NK-92 treated with Interleukin-12 subunit alpha and Interleukin-12 subunit beta, amount 100 ng/mL, for 24 hours (cell line): ENCODE measurements at regions not wholly inside any gene's neighbourhood (a gene's known extent, or its start where the extent isn't known, plus 50 kb on each side); places are given as distances from the start of the nearest gene placed in this dataset.

ENCODE experiments used
- DNase-seq: peaks from one replicate; lab custom pipeline; 2025; lab: John Stamatoyannopoulos, UW

DNA sequence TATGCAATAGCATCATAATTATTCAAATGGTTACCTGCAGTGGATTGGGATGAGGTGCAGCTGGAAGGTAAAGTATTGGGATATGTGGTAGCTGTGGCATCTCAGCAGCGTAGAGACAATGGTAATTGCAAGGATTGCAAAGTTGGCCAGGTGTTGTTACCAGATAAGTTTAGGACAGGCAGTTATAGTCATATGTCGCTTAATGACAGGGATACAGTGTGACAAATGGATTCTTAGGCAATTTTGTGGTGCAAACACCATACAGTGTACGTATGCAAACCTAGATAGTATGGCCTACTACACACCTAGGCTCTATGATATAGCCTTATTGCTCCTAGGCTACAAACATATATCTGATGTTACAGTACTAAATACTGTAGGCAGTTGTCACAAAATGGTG, 163.5 kb upstream of the LYZL2 start:
- no peak for DNase-seq

DNA sequence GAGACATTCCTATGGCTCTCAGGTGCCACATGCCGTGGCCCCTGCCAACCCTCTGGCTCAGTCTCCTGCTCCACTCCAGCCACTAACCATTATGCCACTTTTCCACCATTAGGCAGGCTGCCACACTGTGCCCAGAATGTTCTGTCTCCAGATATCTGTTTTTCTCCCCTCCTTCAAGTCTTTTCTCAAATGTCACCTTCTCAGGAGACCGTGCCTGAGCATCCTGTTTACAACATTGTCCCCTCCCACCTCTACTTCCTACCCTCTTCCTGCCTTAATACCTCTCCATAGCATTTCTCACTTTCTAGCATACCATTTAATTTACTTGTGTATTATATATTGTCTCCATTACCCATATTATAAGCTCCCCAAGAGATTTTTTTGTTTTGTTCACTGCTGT, 162.5 kb upstream of the LYZL2 start:
- DNase-seq = no peak

DNA sequence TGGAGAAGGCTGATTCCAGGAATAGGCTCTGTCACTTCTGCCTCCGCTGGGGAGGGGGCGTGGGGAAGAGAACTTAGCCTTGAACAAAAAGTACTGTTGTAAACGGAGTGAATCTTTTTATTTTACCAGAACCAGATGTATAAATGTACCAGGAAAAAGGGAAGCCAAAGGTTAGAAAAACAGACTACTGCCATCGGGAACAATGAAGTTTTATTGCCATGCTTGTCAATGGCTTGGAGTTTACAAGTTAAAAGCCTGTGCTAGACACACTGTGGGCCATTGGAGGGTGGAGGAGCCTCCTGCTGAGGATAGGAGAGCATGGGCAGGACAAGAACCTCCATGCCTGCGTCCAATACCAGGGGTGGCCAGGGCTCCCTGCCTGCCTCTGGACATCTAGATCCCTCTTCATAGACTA, 161.7 kb upstream of the LYZL2 start:
- no peak for DNase-seq

DNA sequence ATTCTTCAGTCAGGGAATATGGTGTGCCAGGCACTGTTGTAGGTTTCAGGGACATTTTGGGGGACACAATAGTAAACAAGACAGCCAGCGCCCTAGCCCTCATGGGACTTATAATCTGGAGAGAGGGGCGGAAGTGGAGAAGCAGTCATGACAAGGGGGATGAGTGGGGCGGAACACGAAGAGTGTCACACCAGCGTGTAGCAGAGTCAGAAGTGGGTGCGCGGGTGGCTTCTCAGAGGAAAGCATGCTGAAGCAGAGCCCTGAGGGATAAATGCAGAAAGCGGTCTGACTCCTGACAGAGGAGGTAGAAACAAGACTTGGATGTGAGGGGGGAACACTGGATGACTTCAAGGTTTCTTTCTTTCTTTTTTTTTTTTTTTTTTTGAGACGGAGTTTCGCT, 160.3 kb upstream of the LYZL2 start:
- no peak for DNase-seq

DNA sequence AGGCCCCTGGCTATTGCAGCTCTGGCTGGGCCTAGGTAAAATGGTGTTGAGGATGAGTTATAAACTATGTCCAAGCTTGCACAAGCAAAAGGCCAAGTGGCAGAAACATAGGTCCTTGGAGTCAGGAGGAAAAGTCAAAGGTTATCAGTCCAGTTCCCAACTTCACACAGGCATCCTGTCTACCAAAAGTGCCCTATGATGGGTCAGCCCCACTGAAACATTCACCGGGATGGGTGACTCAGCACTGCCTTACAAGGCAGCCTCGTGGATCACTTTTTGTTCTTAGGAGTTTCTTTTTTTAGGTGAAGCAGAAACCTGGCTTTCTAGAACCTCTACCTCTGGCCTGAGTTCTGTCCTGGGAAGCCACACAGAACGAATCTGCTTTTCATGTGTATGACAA, 158.8 kb upstream of the LYZL2 start:
- no peak for DNase-seq

DNA sequence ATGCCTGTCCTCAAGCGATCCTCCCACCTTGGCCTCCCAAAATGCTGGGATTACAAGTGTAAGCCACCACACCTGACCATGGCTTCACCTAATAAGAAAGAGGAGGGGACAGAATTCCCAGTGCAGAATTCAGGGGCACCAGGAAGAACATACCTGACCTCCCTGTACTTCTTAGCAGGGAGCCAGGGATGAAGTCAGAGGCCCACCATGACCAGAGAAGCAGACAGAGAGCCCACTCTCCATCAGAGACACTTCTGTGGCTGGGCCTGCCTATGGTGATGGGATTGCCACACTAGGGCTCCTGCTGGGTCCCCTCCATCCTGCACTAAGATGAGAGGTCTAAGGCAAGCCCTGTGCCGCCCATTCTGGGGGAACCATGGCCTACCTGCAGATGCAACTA, 157.4 kb upstream of the LYZL2 start:
- no peak for DNase-seq

DNA sequence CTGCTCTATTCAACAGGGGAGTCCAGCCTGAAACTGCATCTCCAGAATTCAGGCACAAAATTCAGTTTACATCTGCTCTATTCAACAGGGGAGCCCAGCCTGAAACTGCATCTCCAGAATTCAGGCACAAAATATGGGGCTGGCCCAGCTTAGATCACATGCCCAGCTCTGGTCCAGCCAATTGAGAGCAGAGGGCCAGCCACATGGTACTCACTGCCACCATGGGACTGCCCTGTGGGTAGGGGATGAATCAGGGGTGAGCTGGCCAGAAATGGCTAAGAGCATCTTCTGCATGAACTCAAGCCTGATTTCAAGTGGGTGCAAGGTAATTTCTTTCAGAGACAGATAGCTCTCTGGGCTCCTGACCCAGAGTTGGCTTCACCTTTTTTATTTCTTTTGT, 156.6 kb upstream of the LYZL2 start:
- DNase-seq = no peak

DNA sequence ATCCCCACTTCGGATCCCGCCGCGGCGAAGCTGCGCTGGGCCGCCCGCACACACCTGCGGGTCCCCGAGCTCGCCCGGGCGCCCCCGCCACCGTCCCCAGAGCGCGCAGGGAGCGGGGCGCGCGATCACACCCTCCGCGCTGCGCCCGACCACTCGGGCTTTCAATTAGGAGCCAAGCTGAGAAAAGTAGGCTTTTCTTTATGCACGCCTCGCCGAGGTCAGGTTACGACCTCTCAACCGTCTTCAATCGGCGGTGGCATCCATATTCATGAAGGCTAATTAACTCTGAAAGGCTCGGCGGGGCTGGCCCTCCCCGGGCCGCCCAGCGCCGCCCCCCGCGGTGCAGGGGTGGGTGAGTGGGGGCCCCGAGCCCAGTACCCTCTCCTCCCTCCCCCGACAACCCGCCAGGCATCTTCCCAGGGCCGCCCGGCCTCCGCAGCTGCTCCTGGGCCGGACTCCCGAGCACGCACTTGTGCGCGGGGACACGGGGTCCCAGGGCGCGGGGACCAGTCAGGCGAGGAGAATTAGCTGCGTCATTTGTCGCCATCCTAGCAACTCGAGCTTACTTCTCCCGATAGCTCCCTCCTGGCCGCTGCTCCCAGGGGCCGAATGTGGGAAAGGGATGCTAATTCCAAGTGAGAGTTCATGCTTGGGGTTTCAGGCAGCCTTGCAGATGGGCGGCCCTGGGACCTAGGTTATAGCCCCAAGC, 155.5 kb upstream of the LYZL2 start:
- no peak for DNase-seq

DNA sequence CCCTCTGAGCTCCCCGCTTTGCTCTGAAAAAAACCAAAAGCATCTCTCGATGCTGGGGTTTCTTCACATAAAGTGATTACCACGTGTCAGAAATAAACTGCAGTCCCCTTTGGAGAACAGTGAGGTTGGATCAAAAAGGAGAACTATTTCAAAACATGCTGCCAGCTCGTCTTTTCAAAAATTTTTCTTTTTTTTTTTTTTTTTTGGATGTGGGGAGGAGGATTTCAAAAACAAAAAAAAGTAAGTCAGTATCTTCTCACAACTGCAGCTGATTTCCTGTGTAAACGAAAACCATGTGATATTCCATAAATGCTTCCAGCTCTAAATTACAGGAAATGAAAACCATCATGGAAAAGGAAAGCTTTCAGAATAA, 155.0 kb upstream of the LYZL2 start:
- DNase-seq = no peak

DNA sequence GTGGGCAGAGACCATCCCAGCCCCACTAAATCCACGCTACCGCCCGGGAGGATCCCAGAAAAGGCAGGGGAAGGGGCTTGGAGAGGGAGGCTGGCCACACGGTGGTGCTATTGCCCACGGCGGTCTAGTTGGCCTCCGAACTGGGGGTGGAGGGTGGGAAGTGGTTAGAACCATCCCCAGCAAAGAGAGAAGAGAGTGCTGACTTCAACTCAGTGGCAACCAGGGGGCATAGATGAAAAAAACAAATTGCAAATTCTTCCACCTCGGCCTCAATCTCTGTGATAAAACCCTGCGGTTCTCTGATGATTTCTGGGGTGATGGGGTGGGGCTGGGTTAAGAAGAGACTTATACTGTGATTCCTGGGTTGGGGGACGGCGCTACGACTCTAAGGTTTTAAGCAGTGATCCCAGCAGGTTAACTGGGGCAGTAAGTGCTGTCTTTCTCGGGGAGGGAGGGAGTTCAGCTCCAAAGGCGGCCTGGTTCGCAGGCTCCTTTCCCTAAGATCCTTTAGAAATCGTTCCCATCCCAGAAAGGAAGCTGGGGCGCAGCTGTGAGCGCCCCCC, 154.5 kb upstream of the LYZL2 start:
- DNase-seq = no peak

DNA sequence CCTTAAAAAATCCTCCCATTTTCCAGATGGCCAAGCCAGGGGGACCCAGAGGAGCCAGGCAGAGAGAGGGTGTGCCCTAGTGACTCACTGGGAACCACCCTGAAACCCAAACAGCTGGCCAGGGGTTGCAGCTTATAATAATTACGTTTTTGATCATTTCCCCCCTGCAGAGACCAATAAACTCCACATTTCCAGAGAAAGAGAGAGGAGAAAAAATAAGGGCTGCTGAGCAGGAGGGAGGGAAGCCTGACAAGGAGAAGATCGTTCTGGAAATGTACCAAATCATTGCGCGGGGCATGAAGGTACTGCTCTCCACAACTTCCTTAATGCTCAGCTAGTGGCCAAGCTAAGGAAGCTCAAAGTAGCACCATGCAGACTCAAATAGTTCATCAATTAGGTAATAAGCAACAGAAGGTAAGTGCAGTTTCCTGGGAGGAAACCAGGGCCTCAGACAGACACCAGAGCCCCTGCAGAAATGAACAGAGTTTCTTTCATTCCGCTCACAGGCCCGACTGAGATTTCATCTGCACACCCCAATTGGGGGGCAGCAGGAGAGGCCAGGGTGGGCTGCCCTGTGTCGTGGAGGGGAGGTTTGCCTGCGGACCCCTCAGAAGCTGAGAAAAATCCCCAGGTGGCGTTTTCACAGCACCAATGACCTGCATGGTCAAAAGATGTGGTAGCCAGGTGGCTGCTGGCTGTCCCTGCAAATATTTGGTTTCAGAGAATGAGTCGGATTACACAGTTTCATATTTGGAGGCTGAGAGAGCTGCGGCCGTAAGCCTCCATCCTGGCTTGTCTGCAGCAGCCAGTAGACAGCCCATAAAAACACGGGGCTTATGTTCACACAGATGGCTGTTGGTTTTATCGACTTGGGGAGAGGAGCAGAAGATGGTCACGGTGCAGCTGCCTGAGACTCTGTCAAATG, 153.2 kb upstream of the LYZL2 start:
- no peak for DNase-seq

DNA sequence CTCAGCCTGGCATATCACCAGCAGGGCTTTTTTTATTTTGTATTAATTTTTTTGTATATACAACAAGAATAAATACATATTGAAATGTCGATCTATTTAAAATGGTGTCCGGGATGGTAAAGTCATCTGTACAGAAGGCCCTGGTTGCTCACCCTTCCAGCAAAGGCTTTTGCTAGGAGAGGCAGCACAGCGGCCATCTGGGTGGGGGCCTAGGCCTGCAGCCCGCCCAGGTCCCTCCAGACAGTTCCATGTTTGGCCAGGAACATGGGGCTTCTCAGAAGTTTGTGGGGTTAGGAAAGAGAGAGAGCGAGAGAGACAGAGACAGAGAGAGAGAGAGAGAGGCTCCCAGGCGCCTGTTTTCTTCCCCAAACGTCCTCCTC, 152.6 kb upstream of the LYZL2 start:
- no peak for DNase-seq

DNA sequence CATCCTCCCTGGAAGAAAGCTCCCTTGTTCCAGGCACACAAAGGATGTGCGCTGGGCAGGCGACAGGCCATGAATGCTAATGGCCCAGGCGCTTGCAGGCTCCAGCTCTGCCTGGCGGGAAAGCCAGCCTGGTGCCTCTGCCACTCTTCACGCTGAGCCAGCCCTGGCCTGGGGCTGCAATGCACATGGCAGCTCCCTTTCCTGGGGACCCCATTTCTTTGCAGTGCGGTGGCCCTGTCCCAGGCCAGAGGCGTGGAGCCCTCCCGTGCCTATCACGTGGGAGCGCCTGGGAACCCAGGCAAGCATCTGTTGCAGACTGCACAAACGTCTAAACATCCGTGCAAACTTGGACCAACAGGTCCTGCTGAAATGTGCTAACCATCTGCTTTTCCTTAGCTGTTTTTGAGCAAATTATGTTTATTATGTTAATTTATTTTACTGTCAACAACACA, 152.1 kb upstream of the LYZL2 start:
- DNase-seq = no peak

DNA sequence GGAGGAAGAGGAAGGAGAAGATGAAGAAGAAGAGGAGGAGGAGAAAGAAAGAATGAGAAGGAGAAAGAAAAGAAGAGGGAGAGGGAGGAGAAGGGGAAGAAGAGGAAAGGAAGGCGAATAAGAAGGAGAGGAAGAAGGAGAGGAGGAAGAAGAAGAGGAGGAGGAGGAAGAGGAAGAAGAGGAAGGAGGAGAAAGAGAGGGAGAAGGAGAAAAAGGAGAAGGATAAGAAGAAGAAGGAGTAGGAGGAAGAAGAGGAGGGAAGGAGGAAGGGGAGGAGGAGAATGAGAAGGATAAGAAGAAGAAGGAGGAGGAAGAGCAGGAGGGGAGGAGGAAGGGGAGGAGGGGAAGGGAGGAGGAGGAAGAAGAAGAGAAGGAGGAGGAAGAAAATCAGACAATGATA, 149.2 kb upstream of the LYZL2 start:
- DNase-seq = no peak

DNA sequence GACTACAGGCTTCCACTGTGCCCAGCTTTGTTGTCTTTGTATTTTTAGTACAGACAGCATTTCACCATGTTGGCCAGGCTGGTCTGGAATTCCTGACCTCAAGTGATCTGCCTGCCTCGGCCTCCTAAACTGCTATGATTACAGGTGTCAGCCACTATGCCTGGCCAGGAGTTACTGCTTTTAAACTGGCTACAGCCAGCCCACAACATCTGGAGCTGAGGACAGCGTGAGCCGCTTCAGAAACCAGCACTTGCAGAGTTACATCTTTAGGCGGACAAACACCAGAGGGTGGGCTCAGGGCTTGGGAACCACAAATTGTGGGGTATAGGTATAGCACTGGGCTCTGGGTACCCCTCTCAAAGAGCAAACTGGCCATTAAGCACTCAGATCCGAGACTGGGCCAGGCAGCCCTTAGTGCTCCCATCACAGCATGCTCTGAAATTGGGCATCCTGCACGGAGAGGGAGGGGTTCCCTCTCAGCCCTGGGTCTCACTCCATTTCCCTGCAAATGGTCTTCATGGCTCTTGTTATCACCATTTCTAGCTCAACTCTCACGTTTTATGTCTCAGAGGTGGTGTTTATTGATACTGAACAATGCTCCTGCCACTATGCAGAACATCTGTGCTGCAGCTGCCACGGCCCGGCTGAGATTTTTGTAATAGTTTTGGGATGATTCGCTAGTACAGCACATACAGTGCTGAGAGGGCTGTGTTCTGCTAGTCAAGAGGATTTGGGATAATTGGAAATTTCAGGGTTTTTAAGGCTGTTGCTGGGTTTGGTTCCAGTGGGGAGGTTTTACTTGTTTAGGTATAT, 146.4 kb upstream of the LYZL2 start:
- no peak for DNase-seq

DNA sequence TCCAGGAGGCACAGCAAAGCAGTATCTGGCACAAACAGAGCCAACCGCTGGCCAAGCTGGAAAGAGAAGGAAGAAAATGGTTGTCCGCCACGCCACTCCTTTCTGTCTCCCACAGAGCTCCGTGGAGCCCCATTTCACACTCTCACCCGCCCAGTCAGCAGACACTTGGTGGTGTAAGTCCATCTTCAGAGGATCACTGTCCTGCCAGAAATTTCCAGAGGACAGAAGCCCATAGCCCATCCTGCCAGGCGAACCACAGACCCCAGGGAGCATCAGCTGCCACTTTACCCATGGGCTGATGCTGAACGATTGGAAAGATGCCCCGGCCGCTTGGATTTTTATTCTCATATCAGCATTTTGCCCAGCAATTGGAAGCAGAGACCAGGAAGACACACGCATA, 144.7 kb upstream of the LYZL2 start:
- DNase-seq = no peak

DNA sequence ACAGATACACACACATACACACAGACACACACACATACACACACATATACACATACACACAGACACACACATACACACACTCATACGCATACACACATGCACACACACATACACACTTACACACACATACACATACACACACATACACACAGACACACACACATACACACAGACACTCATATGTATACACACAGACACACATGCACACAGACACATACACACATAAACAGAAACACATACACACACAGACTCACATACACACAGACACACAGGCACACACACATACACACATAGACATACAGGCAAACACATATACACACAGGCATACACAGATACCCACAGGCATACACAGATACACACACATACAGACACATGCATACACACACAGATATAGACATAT, 143.9 kb upstream of the LYZL2 start:
- no peak for DNase-seq

DNA sequence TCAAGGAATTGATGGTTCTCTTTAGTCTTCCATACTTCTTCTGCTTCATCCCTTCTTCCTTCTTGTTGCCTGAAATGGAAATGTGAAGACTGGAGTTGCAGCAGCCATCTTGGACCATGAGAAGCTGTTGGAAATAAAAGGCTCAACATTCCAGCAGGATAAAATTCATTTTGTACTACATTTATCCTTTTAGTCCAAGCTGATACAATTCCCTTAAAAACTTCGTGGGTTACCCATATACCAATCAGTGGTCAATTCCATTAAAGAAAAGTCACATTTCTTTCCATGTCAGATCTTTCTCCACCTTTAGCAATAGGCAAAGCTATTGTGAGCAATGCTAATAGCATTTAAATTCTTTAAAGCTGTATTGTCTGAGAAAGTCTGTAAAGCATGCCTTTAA, 141.3 kb upstream of the LYZL2 start:
- no peak for DNase-seq

DNA sequence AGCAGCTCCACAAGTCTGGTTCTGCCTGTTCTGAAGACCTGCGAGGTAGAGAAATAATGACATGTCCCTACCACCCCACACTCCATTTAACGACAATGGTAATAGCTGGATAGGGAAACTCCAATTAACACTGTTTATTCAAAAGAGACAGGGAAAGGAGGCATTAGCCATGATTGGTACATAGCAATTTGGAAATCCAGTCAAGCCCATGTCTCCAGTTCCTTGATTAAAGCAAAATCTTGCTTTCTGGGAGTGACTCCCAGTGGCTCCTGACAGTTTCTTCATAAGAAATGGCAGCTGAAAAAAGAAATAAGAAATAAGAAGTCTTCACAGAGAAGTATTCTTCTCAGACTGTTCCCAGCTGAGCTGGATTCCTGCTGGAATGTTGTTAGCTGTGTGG, 140.7 kb upstream of the LYZL2 start:
- DNase-seq = no peak

DNA sequence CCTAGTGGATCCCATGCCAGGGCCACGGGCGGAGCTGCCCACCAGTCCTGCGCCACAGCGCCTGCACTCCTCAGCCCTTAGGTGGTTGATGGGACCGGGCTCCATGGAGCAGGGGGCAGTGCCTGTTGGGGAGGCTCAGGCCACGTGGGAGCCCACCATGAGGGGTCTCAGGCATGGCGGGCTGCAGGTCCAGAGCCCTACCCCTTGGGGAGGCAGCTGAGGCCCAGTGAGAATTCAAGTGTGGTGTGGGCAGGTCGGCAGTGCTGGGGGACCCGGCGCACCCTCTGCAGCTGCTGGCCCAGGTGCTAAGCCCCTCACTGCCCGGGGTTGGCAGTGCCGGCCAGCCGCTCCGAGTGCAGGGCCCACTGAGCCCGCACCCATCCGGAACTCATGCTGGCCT, 139.8 kb upstream of the LYZL2 start:
- DNase-seq = no peak

DNA sequence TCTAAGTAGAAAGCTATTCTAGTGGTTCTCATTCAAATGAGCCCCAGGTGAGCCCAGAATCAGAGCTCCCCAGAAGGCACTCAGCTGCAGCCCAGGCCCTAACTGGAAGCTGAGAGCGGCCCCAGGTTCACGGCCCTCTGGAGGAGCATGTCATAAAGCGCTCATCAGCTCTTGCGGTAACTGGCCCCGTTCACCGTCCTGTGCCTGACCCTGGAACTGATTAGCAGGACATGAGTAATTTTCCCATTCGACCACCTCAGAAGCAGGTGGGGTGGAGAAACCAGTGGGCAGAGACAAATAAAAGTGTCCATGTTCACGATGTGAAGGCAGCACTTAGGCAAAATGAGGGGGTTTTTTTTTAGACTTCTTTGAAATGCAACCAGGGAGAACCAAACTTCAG, 136.1 kb upstream of the LYZL2 start:
- DNase-seq = no peak

DNA sequence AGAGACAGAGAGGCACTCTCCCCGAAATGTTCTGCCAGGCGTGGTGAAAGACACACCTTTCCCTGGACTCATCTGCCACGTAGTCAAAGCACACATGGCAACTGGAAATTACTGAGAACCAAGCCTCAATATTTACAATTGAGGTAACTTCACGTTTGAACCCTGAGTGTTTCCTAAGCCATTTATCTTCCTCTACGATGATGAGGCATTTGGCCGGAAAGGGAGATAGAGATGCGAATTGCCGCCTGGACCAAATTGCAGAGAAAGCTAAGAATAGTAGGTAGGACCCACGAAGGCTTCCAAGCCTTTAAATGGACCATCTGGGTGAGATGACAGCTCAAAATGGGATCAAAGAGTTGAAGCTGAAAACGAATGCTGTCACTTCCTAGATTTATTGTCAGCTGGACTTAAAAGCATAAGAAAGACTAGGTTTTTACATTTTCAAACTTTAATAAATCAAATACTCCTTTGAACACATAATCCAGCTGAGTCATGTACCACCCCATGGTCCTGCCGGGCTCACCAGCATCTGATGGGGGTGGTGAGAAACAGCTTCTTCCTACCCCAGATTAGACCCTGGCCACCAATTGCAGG, 135.6 kb upstream of the LYZL2 start:
- DNase-seq = no peak
